Mesenchymal stem cell (in vitro differentiated cells and primary cell): ENCODE measurements at regions not wholly inside any gene's neighbourhood (a gene's known extent, or its start where the extent isn't known, plus 50 kb on each side); places are given as distances from the start of the nearest gene placed in this dataset.

ENCODE experiments used
- DNase-seq: peaks from one replicate; pipeline ENCODE4 v3.0.0-alpha.2; 2013
- H2AFZ ChIP-seq: one replicate; pipeline ENCODE4 v1.6.1; 2013; ENCODE audit warnings: low read depth, mild to moderate bottlenecking, control low read depth, inconsistent platforms, low read length, moderate library complexity
- H2AK5ac ChIP-seq: 2 replicates; pipeline ENCODE4 v1.6.1; 2013; ENCODE audit warnings: low read length, moderate library complexity, mild to moderate bottlenecking, inconsistent platforms; ENCODE audit not compliant: severe bottlenecking
- H2BK120ac ChIP-seq: one replicate; pipeline ENCODE4 v1.6.1; 2013; ENCODE audit warnings: low read depth, mild to moderate bottlenecking, inconsistent platforms, low read length, moderate library complexity
- H2BK12ac ChIP-seq, 2 experiments: one replicate each; pipeline ENCODE4 v1.6.1; 2013; ENCODE audit warnings: inconsistent platforms in 2 of 2, low read length in 2 of 2, mild to moderate bottlenecking in 2 of 2, moderate library complexity in 2 of 2, control low read depth in 1 of 2
- H2BK15ac ChIP-seq: one replicate; pipeline ENCODE4 v1.6.1; 2013; ENCODE audit warnings: mild to moderate bottlenecking, low read depth, inconsistent platforms; ENCODE audit not compliant: poor library complexity, severe bottlenecking
- H2BK5ac ChIP-seq: 2 replicates; pipeline ENCODE4 v1.6.1; 2013; ENCODE audit warnings: low read depth, mild to moderate bottlenecking, low read length, control low read depth, inconsistent platforms; ENCODE audit not compliant: poor library complexity, severe bottlenecking
- H3K14ac ChIP-seq, 2 experiments: one replicate each; pipeline ENCODE4 v1.6.1; 2013; ENCODE audit warnings: inconsistent platforms in 2 of 2, low read length in 2 of 2, control low read depth in 1 of 2, mild to moderate bottlenecking in 1 of 2, moderate library complexity in 1 of 2
- H3K18ac ChIP-seq, 2 experiments: one replicate each; pipeline ENCODE4 v1.6.1; 2013; ENCODE audit warnings: inconsistent platforms in 2 of 2, low read length in 2 of 2, control low read depth in 1 of 2, low read depth in 1 of 2, mild to moderate bottlenecking in 1 of 2
- H3K23ac ChIP-seq, 2 experiments: one replicate each; pipeline ENCODE4 v1.6.1; 2013; ENCODE audit warnings: inconsistent platforms in 2 of 2, low read length in 2 of 2, mild to moderate bottlenecking in 2 of 2, moderate library complexity in 2 of 2, control low read depth in 1 of 2
- H3K27ac ChIP-seq: 2 replicates; pipeline ENCODE4 v1.5.1; 2013; ENCODE audit warnings: mild to moderate bottlenecking, moderate library complexity, low read length, control low read depth, inconsistent platforms; ENCODE audit not compliant: poor library complexity, severe bottlenecking
- H3K27me3 ChIP-seq, 2 experiments: 2 replicates each; pipeline versions ENCODE4 v1.6.1 to v1.7.0; 2013; ENCODE audit warnings: low read length in 2 of 2, mild to moderate bottlenecking in 2 of 2, moderate library complexity in 2 of 2, control low read depth in 1 of 2, inconsistent platforms in 1 of 2; ENCODE audit not compliant: control insufficient read depth in 1 of 2, insufficient read depth in 1 of 2
- H3K36me3 ChIP-seq, 2 experiments: 2 replicates each; pipeline versions ENCODE4 v1.6.1 to v1.7.0; 2013; ENCODE audit warnings: low read length in 2 of 2, control low read depth in 1 of 2, inconsistent platforms in 1 of 2, low read depth in 1 of 2, mild to moderate bottlenecking in 1 of 2; ENCODE audit not compliant: insufficient read depth in 2 of 2, control insufficient read depth in 1 of 2
- H3K4ac ChIP-seq, 2 experiments: one replicate each; pipeline ENCODE4 v1.6.1; 2013; ENCODE audit warnings: inconsistent platforms in 2 of 2, low read length in 2 of 2, mild to moderate bottlenecking in 2 of 2, moderate library complexity in 2 of 2, control low read depth in 1 of 2, low read depth in 1 of 2
- H3K4me1 ChIP-seq: 2 replicates; pipeline ENCODE4 v1.6.1; 2013; ENCODE audit warnings: low read depth, low read length, control low read depth; ENCODE audit not compliant: control insufficient read depth, insufficient read depth
- H3K4me2 ChIP-seq: 2 replicates; pipeline ENCODE4 v1.6.1; 2013; ENCODE audit warnings: low read length, mild to moderate bottlenecking, inconsistent platforms; ENCODE audit not compliant: poor library complexity, severe bottlenecking
- H3K4me3 ChIP-seq, 2 experiments: 2 replicates each; pipeline versions ENCODE4 v1.5.1 to v1.7.0; 2013; ENCODE audit warnings: low read length in 2 of 2, mild to moderate bottlenecking in 2 of 2, control low read depth in 1 of 2, low read depth in 1 of 2; ENCODE audit not compliant: insufficient read depth in 1 of 2
- H3K79me1 ChIP-seq: replicated peaks from 2 replicates; pipeline ENCODE4 v1.6.1; 2013; ENCODE audit warnings: mild to moderate bottlenecking, control low read depth, low read length, inconsistent platforms; ENCODE audit not compliant: poor library complexity, severe bottlenecking
- H3K9ac ChIP-seq: 2 replicates; pipeline ENCODE4 v1.7.0; 2013; ENCODE audit warnings: mild to moderate bottlenecking, low read length, moderate library complexity
- H3K9me3 ChIP-seq: 2 replicates; pipeline ENCODE4 v1.7.0; 2013; ENCODE audit warnings: mild to moderate bottlenecking, low read length; ENCODE audit not compliant: control insufficient read depth
- H4K8ac ChIP-seq: one replicate; pipeline ENCODE4 v1.6.1; 2013; ENCODE audit warnings: inconsistent platforms, mild to moderate bottlenecking, low read length, moderate library complexity
- H4K91ac ChIP-seq: one replicate; pipeline ENCODE4 v1.6.1; 2013; ENCODE audit warnings: mild to moderate bottlenecking, low read length, inconsistent platforms
- WGBS: methylation state at CpG from one replicate; pipeline ENCODE4 v1.1.7; 2013; ENCODE audit warnings: mixed read lengths; 5-methylcytosine and 5-hydroxymethylcytosine counted together

DNA sequence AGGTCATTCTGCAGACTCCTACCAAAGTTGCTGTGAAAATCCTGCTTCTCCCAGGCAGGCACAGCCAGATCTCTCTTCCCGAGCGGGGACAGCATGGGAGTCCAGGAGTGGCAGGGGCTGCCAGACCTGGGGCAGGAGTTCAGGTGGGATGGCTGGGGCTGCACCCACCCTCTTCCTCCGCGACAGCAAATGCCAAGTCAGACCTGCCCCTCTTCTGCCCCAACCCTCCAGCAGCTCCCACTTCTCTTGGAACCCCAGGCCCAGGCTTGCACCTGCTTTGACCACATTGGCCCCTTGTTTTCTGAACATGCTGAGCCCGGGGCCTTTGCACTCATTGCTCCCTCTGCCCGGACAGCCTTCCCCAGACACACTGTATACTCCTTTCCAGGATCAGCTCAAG lies 288.2 kb upstream of the HS6ST1 start:
- H2BK120ac ChIP-seq = no peak overlapping the region
- H3K14ac ChIP-seq = no peak overlapping the region
- H4K91ac ChIP-seq = no peak overlapping the region
- H2AFZ ChIP-seq = no peak overlapping the region
- H3K4me1 ChIP-seq = peaks cover 3% of the 10 kb centered on the region
- no peaks in the 10 kb centered on the region for H3K79me1 ChIP-seq
- DNase-seq = no peak
- no peak overlapping the region for H3K18ac ChIP-seq
- no peaks in the 10 kb centered on the region for H3K36me3 ChIP-seq
- H2BK15ac ChIP-seq = no peak overlapping the region
- H3K4me3 ChIP-seq = no peak overlapping the region
- H2BK12ac ChIP-seq = no peak overlapping the region
- peaks cover 0 to 22% of the 10 kb centered on the region in 2 experiments for H3K27me3 ChIP-seq
- over 99% methylated on average over 6 of the region's 6 CpGs for WGBS
- no peak overlapping the region for H2AK5ac ChIP-seq
- H3K23ac ChIP-seq = no peak overlapping the region
- no peaks in the 10 kb centered on the region for H3K9me3 ChIP-seq
- H3K27ac ChIP-seq = no peak overlapping the region
- H4K8ac ChIP-seq = no peak overlapping the region
- H3K9ac ChIP-seq = no peak overlapping the region
- H2BK5ac ChIP-seq = no peak overlapping the region
- no peak overlapping the region for H3K4ac ChIP-seq
- no peak overlapping the region for H3K4me2 ChIP-seq

DNA sequence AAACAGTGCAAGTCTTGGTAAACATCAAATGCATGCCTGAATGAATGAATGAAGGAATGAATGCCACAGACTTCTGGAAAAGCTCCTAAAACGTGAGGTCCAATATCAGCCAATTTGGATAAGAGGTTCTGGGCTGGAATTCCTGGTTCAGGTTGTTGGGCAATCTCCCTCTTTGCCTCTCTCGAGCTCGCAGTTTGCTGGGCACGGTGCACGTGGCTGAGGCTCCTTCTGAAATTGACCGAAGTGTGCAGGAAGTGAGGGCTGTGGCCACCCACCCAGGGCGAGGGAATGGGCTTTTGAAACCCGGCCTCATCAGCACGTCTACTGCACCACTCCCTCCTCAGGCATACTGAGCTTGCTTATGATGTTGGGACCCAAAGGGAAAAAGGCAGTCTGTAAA lies 288.8 kb upstream of the HS6ST1 start:
- no peak overlapping the region for H3K23ac ChIP-seq
- H3K27me3 ChIP-seq = peaks cover 6 to 22% of the 10 kb centered on the region in 2 experiments
- no peak overlapping the region for H2BK5ac ChIP-seq
- H3K79me1 ChIP-seq = no peaks in the 10 kb centered on the region
- H3K27ac ChIP-seq = no peak overlapping the region
- no peak overlapping the region for H2BK15ac ChIP-seq
- no peak overlapping the region for H3K4ac ChIP-seq
- no peak overlapping the region for H3K9ac ChIP-seq
- H3K14ac ChIP-seq = no peak overlapping the region
- 92% methylated on average over 6 of the region's 9 CpGs for WGBS
- H3K4me1 ChIP-seq = peaks cover 3% of the 10 kb centered on the region
- no peak overlapping the region for H2BK120ac ChIP-seq
- H2AK5ac ChIP-seq = no peak overlapping the region
- no peak overlapping the region for H2BK12ac ChIP-seq
- H3K9me3 ChIP-seq = no peaks in the 10 kb centered on the region
- H4K8ac ChIP-seq = no peak overlapping the region
- no peaks in the 10 kb centered on the region for H3K36me3 ChIP-seq
- DNase-seq = no peak
- no peak overlapping the region for H3K4me3 ChIP-seq
- H2AFZ ChIP-seq = no peak overlapping the region
- H4K91ac ChIP-seq = no peak overlapping the region
- no peak overlapping the region for H3K4me2 ChIP-seq
- no peak overlapping the region for H3K18ac ChIP-seq

DNA sequence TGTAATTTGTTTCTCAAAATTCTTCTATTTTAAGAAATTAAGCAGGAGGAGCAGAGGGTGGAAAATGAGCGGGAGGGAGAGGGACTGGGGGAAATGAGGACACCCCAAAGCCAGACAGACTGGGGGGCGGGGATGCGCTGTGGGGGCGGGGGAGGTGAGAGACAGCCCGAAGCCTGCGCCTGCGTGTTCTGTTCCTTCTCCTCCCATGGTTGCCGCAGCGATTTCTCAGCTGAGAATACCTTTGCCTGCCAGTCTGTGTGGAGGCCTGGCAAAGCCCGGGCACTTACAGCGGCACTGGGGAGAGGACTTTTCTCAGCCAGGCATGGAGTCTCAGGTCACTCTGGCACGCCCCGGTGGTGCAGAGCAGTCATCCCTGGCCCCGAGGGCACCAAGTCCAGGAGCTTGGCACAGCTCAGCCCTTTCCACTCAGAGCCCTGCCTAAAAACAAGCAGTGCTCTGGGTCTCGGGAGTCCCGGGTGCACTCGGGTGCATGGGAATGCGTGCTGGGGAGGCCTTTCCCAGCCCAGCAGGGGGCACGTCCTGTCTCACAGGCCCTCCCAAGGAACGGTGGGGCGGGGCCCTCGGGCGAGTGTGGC lies 289.3 kb upstream of the HS6ST1 start:
- Histone ChIP-seq H2AFZ (no peak overlapping the region), H3K9me3 (no peaks in the 10 kb centered on the region), H4K91ac (no peak overlapping the region), H3K27me3 (peaks cover 6 to 24% of the 10 kb centered on the region in 2 experiments), H3K36me3 (no peaks in the 10 kb centered on the region), H3K4me3 (no peak overlapping the region), H2BK12ac (no peak overlapping the region), H2AK5ac (no peak overlapping the region), H3K4me2 (no peak overlapping the region), H3K4me1 (peaks cover 3% of the 10 kb centered on the region), H2BK5ac (no peak overlapping the region), H2BK120ac (no peak overlapping the region), H3K23ac (no peak overlapping the region), H3K4ac (no peak overlapping the region), H3K9ac (no peak overlapping the region), H4K8ac (no peak overlapping the region), H3K14ac (no peak overlapping the region), H2BK15ac (no peak overlapping the region), H3K27ac (no peak overlapping the region), H3K79me1 (no peaks in the 10 kb centered on the region), H3K18ac (no peak overlapping the region)
- WGBS = 80% methylated on average over 23 of the region's 23 CpGs
- DNase-seq = no peak

DNA sequence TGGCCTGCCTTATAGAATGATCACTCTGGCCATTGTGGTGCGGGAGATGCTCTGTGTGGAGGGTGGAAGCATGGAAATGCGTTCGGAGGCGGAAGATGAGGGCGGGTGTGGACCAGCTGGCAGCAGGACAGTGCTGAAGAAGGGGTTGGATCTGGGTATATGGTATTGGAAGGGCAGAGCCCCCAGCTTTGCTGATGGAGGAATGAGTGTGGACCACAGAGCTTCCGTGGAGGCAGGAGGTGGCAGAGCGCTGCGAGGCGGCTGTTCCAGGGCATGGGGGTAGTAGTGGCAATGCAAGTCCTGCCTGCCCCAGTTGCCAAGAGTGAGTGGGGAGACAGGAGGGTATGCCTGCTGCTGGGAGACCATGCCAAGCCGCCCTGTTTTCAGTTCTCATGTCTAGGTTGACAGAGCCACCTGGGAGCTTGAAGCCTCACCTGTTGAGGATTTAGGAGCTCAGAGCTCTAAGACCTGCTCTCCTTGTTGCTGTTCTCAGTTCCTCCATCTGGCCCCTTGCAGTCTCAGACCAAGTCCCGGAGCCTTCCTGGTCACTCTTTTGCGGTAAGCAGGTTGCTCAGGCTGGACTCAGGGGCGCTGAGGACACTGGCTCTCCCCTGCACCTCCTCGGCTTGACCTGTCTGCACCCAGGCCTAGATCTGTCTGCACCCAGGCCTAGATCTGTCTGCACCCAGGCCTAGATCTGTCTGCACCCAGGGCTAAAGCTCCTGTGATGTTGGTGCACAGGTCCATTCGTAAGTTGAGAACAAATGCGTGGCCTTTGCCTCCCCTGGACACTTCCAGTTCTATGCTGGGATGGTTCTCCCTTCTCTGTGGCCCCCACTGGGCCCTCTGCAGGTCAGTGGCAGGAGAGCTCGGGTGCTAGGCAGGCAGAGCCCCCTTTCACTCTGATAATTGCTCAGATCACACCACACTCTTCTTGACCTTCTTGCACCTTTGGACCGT lies 290.5 kb upstream of the HS6ST1 start:
- Histone ChIP-seq H4K91ac (no peak overlapping the region), H4K8ac (no peak overlapping the region)
- WGBS = 93% methylated on average over 17 of the region's 18 CpGs

More for the DNA sequence above, 290.5 kb upstream of the HS6ST1 start:
- Histone ChIP-seq H3K4me2 (no peak overlapping the region), H3K18ac (no peak overlapping the region), H2BK15ac (no peak overlapping the region), H2AFZ (no peak overlapping the region), H3K9me3 (no peaks in the 10 kb centered on the region), H2BK120ac (no peak overlapping the region), H3K14ac (no peak overlapping the region), H2BK12ac (no peak overlapping the region), H2BK5ac (no peak overlapping the region), H3K9ac (no peak overlapping the region), H3K36me3 (no peaks in the 10 kb centered on the region), H3K27me3 (peaks cover 6 to 24% of the 10 kb centered on the region in 2 experiments), H3K79me1 (no peaks in the 10 kb centered on the region), H2AK5ac (no peak overlapping the region), H3K27ac (no peak overlapping the region), H3K4ac (no peak overlapping the region), H3K4me1 (peaks cover 3% of the 10 kb centered on the region), H3K23ac (no peak overlapping the region), H3K4me3 (no peak overlapping the region)
- DNase-seq = no peak
